ENCODE measurements at regions not wholly inside any gene's neighbourhood (a gene's known extent, or its start where the extent isn't known, plus 50 kb on each side); places are given as distances from the start of the nearest gene placed in this dataset.
A peak's percentile ranks its signal among the peaks of the same experiment; 100 is the strongest.

DNA sequence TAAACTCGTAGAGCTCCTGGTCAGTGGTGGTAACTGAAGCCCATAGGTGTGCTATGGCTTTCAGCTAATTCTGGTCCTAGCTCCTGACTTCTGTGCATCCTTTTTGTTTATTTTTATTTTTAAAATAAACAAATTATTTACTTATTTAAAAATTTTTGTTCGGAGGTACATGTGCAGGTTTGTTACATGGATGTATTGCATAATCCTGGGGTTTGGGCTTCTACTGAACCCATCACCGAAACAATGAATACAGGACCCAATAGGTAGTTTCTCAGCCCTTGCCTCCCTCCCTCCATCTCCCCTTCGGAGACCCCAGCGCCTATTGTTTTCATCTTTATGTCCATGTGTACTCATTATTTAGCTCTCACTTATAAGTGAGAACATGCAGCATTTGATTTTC lies 143.8 kb downstream of the URB2 start:
- intact Hi-C loops (cut with DNase I; ENCODE audit: low total_unique reads): no loop called here
- H3K9me3 ChIP-seq: no peaks in the 10 kb centered on the region
- TF ChIP-seq, protein P1, sequence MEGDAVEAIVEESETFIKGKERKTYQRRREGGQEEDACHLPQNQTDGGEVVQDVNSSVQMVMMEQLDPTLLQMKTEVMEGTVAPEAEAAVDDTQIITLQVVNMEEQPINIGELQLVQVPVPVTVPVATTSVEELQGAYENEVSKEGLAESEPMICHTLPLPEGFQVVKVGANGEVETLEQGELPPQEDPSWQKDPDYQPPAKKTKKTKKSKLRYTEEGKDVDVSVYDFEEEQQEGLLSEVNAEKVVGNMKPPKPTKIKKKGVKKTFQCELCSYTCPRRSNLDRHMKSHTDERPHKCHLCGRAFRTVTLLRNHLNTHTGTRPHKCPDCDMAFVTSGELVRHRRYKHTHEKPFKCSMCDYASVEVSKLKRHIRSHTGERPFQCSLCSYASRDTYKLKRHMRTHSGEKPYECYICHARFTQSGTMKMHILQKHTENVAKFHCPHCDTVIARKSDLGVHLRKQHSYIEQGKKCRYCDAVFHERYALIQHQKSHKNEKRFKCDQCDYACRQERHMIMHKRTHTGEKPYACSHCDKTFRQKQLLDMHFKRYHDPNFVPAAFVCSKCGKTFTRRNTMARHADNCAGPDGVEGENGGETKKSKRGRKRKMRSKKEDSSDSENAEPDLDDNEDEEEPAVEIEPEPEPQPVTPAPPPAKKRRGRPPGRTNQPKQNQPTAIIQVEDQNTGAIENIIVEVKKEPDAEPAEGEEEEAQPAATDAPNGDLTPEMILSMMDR (IDR thresholded peaks at IDR 0.05): no peak
- TF ChIP-seq POLR2A (IDR thresholded peaks at IDR 0.05) (no peak), POLR2AphosphoS5 (IDR thresholded peaks at IDR 0.05) (no peak)
- no peaks in the 10 kb centered on the region for H3K27me3 ChIP-seq
- no peaks in the 10 kb centered on the region for H3K4me1 ChIP-seq
- no peak for DNase-seq (ENCODE audit: low spot score in 2 of 2)
- no peak overlapping the region for H3K27ac ChIP-seq
- H3K4me3 ChIP-seq: no peak overlapping the region
- H3K36me3 ChIP-seq: no peaks in the 10 kb centered on the region

DNA sequence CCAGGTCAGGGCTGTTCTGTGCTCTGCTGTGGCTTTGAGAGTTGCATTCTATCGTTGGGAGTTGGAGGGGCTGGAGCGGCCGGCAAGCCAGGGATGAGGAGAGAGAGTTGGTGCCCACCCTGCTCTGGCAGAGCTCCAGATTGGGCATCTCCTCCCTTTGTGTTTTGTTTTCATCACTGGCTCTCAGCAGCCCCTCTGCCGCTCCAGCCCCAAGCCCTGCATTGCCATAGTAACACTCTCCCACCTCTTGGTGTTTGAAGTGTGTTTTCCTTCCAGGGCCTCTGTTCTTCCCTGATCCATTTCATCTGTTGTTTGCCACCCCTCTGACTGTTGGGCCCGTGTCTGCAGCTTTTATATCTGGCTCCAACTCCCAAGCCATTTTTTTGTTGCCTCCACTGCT lies 152.7 kb downstream of the URB2 start:
- Histone ChIP-seq H3K9me3 (no peaks in the 10 kb centered on the region), H3K4me3 (no peak overlapping the region), H3K27me3 (no peaks in the 10 kb centered on the region), H3K36me3 (no peaks in the 10 kb centered on the region), H3K4me1 (no peaks in the 10 kb centered on the region), H3K27ac (no peak overlapping the region)
- TF ChIP-seq, protein P1 (IDR thresholded peaks at IDR 0.05): no peak
- TF ChIP-seq POLR2A (IDR thresholded peaks at IDR 0.05) (no peak), POLR2AphosphoS5 (IDR thresholded peaks at IDR 0.05) (no peak)
- intact Hi-C loops (cut with DNase I; ENCODE audit: low total_unique reads): no loop called here
- DNase-seq (ENCODE audit: low spot score in 2 of 2): no peak

DNA sequence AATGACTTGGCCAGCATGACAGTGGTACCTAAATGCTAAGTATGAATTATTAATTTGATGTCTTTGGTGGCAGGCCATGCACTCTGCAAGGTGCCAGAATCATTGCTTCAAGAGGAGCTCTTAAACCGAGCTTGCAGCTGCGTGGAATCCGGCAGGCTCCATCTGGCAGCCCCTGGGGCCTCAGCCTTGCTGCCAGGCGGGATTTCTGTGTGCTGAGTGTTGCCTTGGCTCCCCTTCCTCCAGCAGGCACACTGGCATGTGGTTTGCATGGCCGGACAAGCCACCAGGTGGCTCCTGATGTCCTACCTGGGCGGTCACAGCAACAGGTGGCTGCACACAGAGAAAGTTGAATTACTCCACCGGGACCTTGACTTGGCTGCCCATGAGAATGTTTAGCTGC lies 155.4 kb downstream of the URB2 start:
- intact Hi-C loops (cut with DNase I; ENCODE audit: low total_unique reads): no loop called here
- Histone ChIP-seq H3K4me3 (no peak overlapping the region), H3K36me3 (no peaks in the 10 kb centered on the region), H3K27ac (no peak overlapping the region), H3K27me3 (no peaks in the 10 kb centered on the region), H3K4me1 (no peaks in the 10 kb centered on the region), H3K9me3 (no peaks in the 10 kb centered on the region)
- TF ChIP-seq, protein P1 (IDR thresholded peaks at IDR 0.05): peak in 2 of 3 donors; percentile 28 to 52
- no peak for TF ChIP-seq POLR2A (IDR thresholded peaks at IDR 0.05)
- peak in 1 of 2 donors; percentile 19 for DNase-seq (ENCODE audit: low spot score in 2 of 2)

DNA sequence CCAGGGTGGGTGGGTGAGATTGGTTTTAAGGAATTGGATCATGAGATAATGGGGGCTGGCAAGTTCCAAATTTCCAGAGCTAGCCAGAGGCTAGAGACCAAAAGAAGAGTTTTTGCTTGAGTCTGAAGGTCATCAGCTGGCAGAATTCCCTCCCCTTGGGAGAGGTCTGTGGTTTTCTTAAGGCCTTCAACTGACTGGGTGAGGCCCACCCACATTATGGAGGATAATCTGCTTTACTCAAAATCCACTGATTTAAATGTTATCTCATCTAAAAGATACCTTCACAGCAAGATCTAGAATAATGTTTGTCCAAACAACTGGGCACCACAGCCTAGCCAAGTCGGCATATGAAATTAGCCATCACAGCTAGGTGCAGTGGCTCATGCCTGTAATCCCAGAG lies 156.4 kb downstream of the URB2 start:
- no peak overlapping the region for H3K27ac ChIP-seq
- H3K36me3 ChIP-seq: no peaks in the 10 kb centered on the region
- H3K9me3 ChIP-seq: no peaks in the 10 kb centered on the region
- intact Hi-C loops (cut with DNase I; ENCODE audit: low total_unique reads): no loop called here
- no peak for DNase-seq (ENCODE audit: low spot score in 2 of 2)
- TF ChIP-seq POLR2AphosphoS5 (IDR thresholded peaks at IDR 0.05) (no peak), POLR2A (IDR thresholded peaks at IDR 0.05) (no peak)
- TF ChIP-seq, protein P1 (IDR thresholded peaks at IDR 0.05): no peak
- no peaks in the 10 kb centered on the region for H3K4me1 ChIP-seq
- no peaks in the 10 kb centered on the region for H3K27me3 ChIP-seq
- H3K4me3 ChIP-seq: no peak overlapping the region

DNA sequence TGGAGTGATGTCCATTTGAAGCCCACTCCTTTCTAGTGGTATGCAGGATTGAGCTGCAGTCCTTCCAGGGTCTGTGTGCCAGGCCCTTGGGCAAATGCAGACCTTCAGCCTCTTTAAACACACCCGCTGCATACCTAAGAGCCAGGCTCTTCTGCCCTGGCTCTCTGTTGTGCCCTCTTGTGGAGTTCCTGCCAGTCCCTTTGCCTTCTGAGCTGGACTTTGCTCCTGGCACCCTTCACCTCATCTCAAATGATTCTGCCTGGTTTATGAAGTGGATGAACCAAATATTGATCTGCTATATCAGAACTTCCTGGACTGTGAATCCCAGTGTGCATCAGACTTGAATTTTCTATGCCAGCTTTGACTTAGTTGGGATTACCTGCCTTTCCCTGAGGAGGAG lies 158.8 kb downstream of the URB2 start:
- TF ChIP-seq, protein P1 (IDR thresholded peaks at IDR 0.05): no peak
- TF ChIP-seq POLR2AphosphoS5 (IDR thresholded peaks at IDR 0.05) (no peak), POLR2A (IDR thresholded peaks at IDR 0.05) (no peak)
- DNase-seq (ENCODE audit: low spot score in 2 of 2): no peak
- Histone ChIP-seq H3K4me1 (no peaks in the 10 kb centered on the region), H3K36me3 (no peaks in the 10 kb centered on the region), H3K27me3 (no peaks in the 10 kb centered on the region), H3K4me3 (no peak overlapping the region), H3K27ac (no peak overlapping the region), H3K9me3 (no peaks in the 10 kb centered on the region)
- intact Hi-C loops (cut with DNase I; ENCODE audit: low total_unique reads): no loop called here
